Stimulated activated naive CD8-positive, alpha-beta T cell treated with anti-CD3 and anti-CD28 coated beads, Interleukin-15, Interleukin-2, amounts not matched to agents 100 U/mL and 50 U/mL, for 24 hours (primary cell): ENCODE measurements at regions not wholly inside any gene's neighbourhood (a gene's known extent, or its start where the extent isn't known, plus 50 kb on each side); places are given as distances from the start of the nearest gene placed in this dataset.
"Not testable (repeated sequence)": the region's sequence is repeated elsewhere in the genome, so short reads cannot be mapped to it uniquely, and the experiment has no call there.

ENCODE experiments used
- ATAC-seq: fragments of 150-1000 bp; cut with Tn5 transposase; one replicate; pipeline ENCODE4 v1.10.0; 2021
- DNase-seq: peaks from one replicate; pipeline ENCODE4 v3.0.0; 2021

GRCh38 chr18:40132438-40132837, 1822.6 kb upstream of the PIK3C3 start:
- ATAC-seq, DNase-seq: not testable (repeated sequence)

- no peak for DNase-seq
- ATAC-seq = no peak
Measured at GRCh38 chr18:40124107-40124506, 1830.9 kb upstream of the PIK3C3 start.

- no peak for ATAC-seq
- DNase-seq = no peak
Measured at GRCh38 chr18:40120796-40121391, 1834.1 kb upstream of the PIK3C3 start.

- DNase-seq (no peak), ATAC-seq (no peak)
Measured at GRCh38 chr18:40120356-40120755, 1834.7 kb upstream of the PIK3C3 start.

- not testable (repeated sequence) for ATAC-seq, DNase-seq
Measured at GRCh38 chr18:40119581-40119980, 1835.5 kb upstream of the PIK3C3 start.

GRCh38 chr18:40110455-40110854, 1844.6 kb upstream of the PIK3C3 start:
- no peak for ATAC-seq

GRCh38 chr18:40109252-40110049, 1845.6 kb upstream of the PIK3C3 start:
- no peak for DNase-seq
- no peak for ATAC-seq

More at GRCh38 chr18:40110455-40110854, 1844.6 kb upstream of the PIK3C3 start:
- DNase-seq = no peak

GRCh38 chr18:40108596-40108995, 1846.4 kb upstream of the PIK3C3 start:
- no peak for DNase-seq
- ATAC-seq = no peak

GRCh38 chr18:40102903-40103302, 1852.1 kb upstream of the PIK3C3 start:
- no peak for DNase-seq

GRCh38 chr18:40099641-40100040, 1855.4 kb upstream of the PIK3C3 start:
- DNase-seq = no peak
- ATAC-seq = no peak

More at GRCh38 chr18:40102903-40103302, 1852.1 kb upstream of the PIK3C3 start:
- no peak for ATAC-seq

GRCh38 chr18:40096675-40097074, 1858.4 kb upstream of the PIK3C3 start:
- DNase-seq = no peak
- ATAC-seq = no peak

GRCh38 chr18:40094441-40094840, 1860.6 kb upstream of the PIK3C3 start:
- ATAC-seq = no peak
- DNase-seq = no peak

GRCh38 chr18:40088130-40088529, 1866.9 kb upstream of the PIK3C3 start:
- no peak for ATAC-seq

GRCh38 chr18:40079786-40080185, 1875.2 kb upstream of the PIK3C3 start:
- no peak for ATAC-seq
- no peak for DNase-seq

More at GRCh38 chr18:40088130-40088529, 1866.9 kb upstream of the PIK3C3 start:
- DNase-seq = no peak

GRCh38 chr18:40075616-40076015, 1879.4 kb upstream of the PIK3C3 start:
- DNase-seq (no peak), ATAC-seq (no peak)

GRCh38 chr18:40072761-40073160, 1882.3 kb upstream of the PIK3C3 start:
- no peak for ATAC-seq

GRCh38 chr18:40066368-40066767, 1888.7 kb upstream of the PIK3C3 start:
- ATAC-seq = no peak
- no peak for DNase-seq

More at GRCh38 chr18:40072761-40073160, 1882.3 kb upstream of the PIK3C3 start:
- DNase-seq = no peak

GRCh38 chr18:40063488-40063887, 1891.5 kb upstream of the PIK3C3 start:
- DNase-seq (no peak), ATAC-seq (no peak)

GRCh38 chr18:40061086-40061485, 1893.9 kb upstream of the PIK3C3 start:
- no peak for ATAC-seq

GRCh38 chr18:40060562-40060961, 1894.5 kb upstream of the PIK3C3 start:
- DNase-seq (no peak), ATAC-seq (no peak)

More at GRCh38 chr18:40061086-40061485, 1893.9 kb upstream of the PIK3C3 start:
- no peak for DNase-seq

GRCh38 chr18:40058811-40059570, 1896.0 kb upstream of the PIK3C3 start:
- DNase-seq (no peak), ATAC-seq (no peak)

- ATAC-seq (no peak), DNase-seq (no peak)
Measured at GRCh38 chr18:40056079-40056692, 1898.8 kb upstream of the PIK3C3 start.
